ENCODE measurements at regions not wholly inside any gene's neighbourhood (a gene's known extent, or its start where the extent isn't known, plus 50 kb on each side); places are given as distances from the start of the nearest gene placed in this dataset.

DNA sequence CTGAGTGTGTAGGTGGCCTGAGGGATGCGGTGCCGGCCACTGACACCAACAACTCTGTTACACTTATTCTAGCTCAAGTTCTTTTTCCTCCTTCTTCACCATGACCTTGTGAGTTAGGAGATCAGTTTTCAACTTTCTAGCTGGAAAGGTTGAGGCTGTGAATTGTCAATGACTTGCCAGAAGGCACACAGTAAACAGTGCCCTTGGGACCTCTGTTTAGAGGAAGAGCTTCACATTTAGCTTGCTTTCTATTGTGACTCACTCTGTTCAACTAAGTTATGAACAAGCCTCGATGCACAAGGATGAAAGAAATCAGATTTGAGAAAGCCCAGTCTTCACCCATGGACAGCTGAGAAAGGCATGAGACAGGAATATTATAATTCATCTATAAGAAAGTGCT is 455.6 kb downstream of the MAFB start:
- TF ChIP-seq, protein P1, sequence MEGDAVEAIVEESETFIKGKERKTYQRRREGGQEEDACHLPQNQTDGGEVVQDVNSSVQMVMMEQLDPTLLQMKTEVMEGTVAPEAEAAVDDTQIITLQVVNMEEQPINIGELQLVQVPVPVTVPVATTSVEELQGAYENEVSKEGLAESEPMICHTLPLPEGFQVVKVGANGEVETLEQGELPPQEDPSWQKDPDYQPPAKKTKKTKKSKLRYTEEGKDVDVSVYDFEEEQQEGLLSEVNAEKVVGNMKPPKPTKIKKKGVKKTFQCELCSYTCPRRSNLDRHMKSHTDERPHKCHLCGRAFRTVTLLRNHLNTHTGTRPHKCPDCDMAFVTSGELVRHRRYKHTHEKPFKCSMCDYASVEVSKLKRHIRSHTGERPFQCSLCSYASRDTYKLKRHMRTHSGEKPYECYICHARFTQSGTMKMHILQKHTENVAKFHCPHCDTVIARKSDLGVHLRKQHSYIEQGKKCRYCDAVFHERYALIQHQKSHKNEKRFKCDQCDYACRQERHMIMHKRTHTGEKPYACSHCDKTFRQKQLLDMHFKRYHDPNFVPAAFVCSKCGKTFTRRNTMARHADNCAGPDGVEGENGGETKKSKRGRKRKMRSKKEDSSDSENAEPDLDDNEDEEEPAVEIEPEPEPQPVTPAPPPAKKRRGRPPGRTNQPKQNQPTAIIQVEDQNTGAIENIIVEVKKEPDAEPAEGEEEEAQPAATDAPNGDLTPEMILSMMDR (conservative IDR thresholded peaks at IDR 0.05 in 1 of 2, IDR thresholded peaks at IDR 0.05 in 1 of 2; ENCODE audit: extremely low read depth in 1 of 2, insufficient read depth in 1 of 2, low read depth in 1 of 2, low read length in 2 of 2) = no peak
- TF ChIP-seq EZH2 (IDR thresholded peaks at IDR 0.05; ENCODE audit: borderline replicate concordance, low read length) = no peak
